IMR-90 (cell line): ENCODE measurements at regions not wholly inside any gene's neighbourhood (a gene's known extent, or its start where the extent isn't known, plus 50 kb on each side); places are given as distances from the start of the nearest gene placed in this dataset.

Experiments
- ATAC-seq: fragments of 200-7000 bp; cut with Tn5 transposase; 2 replicates; pipeline ENCODE4 v1.9.1; 2020; ENCODE audit warnings: low read depth, mild to moderate bottlenecking, moderate library complexity
- BruUV-seq: library from RNA; stranded (reverse); fragments of 400-500 nt; replicated peaks from 2 replicates; lab custom pipeline; 2021; lab: Mats Ljungman, UMichigan
- CTCF ChIA-PET: fragments of 300-600 bp; formaldehyde crosslinking; extraction: SDS; loops from one replicate; lab custom pipeline; 2021; ENCODE audit warnings: antibody characterized with exemption; lab: Yijun Ruan, JAX
- POLR2A ChIA-PET: fragments of 300-600 bp; sonication (Branson Sonifier 250); formaldehyde crosslinking; loops from one replicate; lab custom pipeline; 2022; ENCODE audit warnings: antibody characterized with exemption; ENCODE audit not compliant: unreplicated experiment; lab: Charles Lee
- DNase-seq: peaks from one replicate; pipeline ENCODE4 v3.0.0; 2013
- H2AFZ ChIP-seq: replicated peaks from 2 replicates; pipeline ENCODE3; 2013; ENCODE audit warnings: low read length, mild to moderate bottlenecking; ENCODE audit not compliant: poor library complexity
- H2AK5ac ChIP-seq: 2 replicates; pipeline ENCODE4 v1.6.1; 2013; ENCODE audit warnings: low read depth, low read length, inconsistent platforms
- H2AK9ac ChIP-seq: replicated peaks from 2 replicates; pipeline ENCODE3; 2013; ENCODE audit warnings: mild to moderate bottlenecking, low read depth, low read length, moderate library complexity; ENCODE audit not compliant: poor library complexity
- H2BK120ac ChIP-seq: 2 replicates; pipeline ENCODE4 v1.6.1; 2013; ENCODE audit warnings: low read depth, low read length, inconsistent platforms
- H2BK15ac ChIP-seq: 3 replicates; pipeline ENCODE4 v1.6.1; 2013; ENCODE audit warnings: low read depth, low read length, inconsistent platforms
- H2BK20ac ChIP-seq: 2 replicates; pipeline ENCODE4 v1.6.1; 2013; ENCODE audit warnings: low read depth, mild to moderate bottlenecking, inconsistent platforms, low read length, moderate library complexity
- H2BK5ac ChIP-seq: 2 replicates; pipeline ENCODE4 v1.6.1; 2013; ENCODE audit warnings: mild to moderate bottlenecking, low read depth, low read length, inconsistent platforms; ENCODE audit not compliant: poor library complexity, severe bottlenecking
- H3K14ac ChIP-seq: replicated peaks from 2 replicates; pipeline ENCODE4 v1.6.1; 2013; ENCODE audit warnings: low read depth, low read length, inconsistent platforms
- H3K18ac ChIP-seq: 2 replicates; pipeline ENCODE4 v1.6.1; 2013; ENCODE audit warnings: low read depth, low read length, control low read depth
- H3K23ac ChIP-seq: 2 replicates; pipeline ENCODE4 v1.6.1; 2013; ENCODE audit warnings: low read depth, low read length, inconsistent platforms
- H3K27ac ChIP-seq: 2 replicates; pipeline ENCODE4 v1.5.1; 2013; ENCODE audit warnings: mild to moderate bottlenecking, control low read depth, low read length; ENCODE audit not compliant: insufficient read depth
- H3K27me3 ChIP-seq: 2 replicates; pipeline ENCODE4 v1.6.1; 2013; ENCODE audit warnings: low read length; ENCODE audit not compliant: control insufficient read depth, insufficient read depth
- H3K36me3 ChIP-seq: 2 replicates; pipeline ENCODE4 v1.6.1; 2013; ENCODE audit warnings: low read length, mixed read lengths; ENCODE audit not compliant: control insufficient read depth, insufficient read depth
- H3K4ac ChIP-seq: 2 replicates; pipeline ENCODE4 v1.6.1; 2013; ENCODE audit warnings: low read depth, low read length, inconsistent platforms
- H3K4me1 ChIP-seq: 2 replicates; pipeline ENCODE4 v1.6.1; 2013; ENCODE audit warnings: low read length, mixed read lengths; ENCODE audit not compliant: control insufficient read depth, insufficient read depth
- H3K4me2 ChIP-seq: 2 replicates; pipeline ENCODE4 v1.6.1; 2013; ENCODE audit warnings: low read depth, mild to moderate bottlenecking, control low read depth, low read length, moderate library complexity
- H3K4me3 ChIP-seq: 2 replicates; pipeline ENCODE4 v1.5.1; 2013; ENCODE audit warnings: low read depth, mild to moderate bottlenecking, control low read depth, low read length, moderate library complexity; ENCODE audit not compliant: insufficient read depth
- H3K56ac ChIP-seq: 2 replicates; pipeline ENCODE4 v1.6.1; 2013; ENCODE audit warnings: low read length, inconsistent platforms; ENCODE audit not compliant: insufficient read depth; ENCODE audit errors: extremely low read depth
- H3K79me1 ChIP-seq, 2 experiments: 2 replicates each; pipeline ENCODE4 v1.6.1; 2013; ENCODE audit warnings: low read length in 2 of 2, inconsistent platforms in 1 of 2, low read depth in 1 of 2
- H3K9ac ChIP-seq: 2 replicates; pipeline ENCODE4 v1.6.1; 2013; ENCODE audit warnings: low read depth, low read length, control low read depth
- H3K9me1 ChIP-seq: 2 replicates; pipeline ENCODE4 v1.6.1; 2013; ENCODE audit warnings: low read length, inconsistent platforms; ENCODE audit not compliant: insufficient read depth
- H3K9me3 ChIP-seq: 2 replicates; pipeline ENCODE4 v1.6.1; 2013; ENCODE audit warnings: low read length; ENCODE audit not compliant: control insufficient read depth, insufficient read depth
- H4K20me1 ChIP-seq: 2 replicates; pipeline ENCODE4 v1.6.1; 2013; ENCODE audit warnings: low read length, inconsistent platforms; ENCODE audit not compliant: insufficient read depth
- H4K5ac ChIP-seq: 2 replicates; pipeline ENCODE4 v1.6.1; 2013; ENCODE audit warnings: mild to moderate bottlenecking, low read depth, low read length, control low read depth
- H4K8ac ChIP-seq, 2 experiments: 2 replicates each; pipeline ENCODE4 v1.6.1; 2013; ENCODE audit warnings: low read depth in 2 of 2, low read length in 2 of 2, control low read depth in 1 of 2, inconsistent platforms in 1 of 2
- H4K91ac ChIP-seq: 2 replicates; pipeline ENCODE4 v1.6.1; 2013; ENCODE audit warnings: low read depth, low read length, inconsistent platforms; ENCODE audit not compliant: insufficient read depth
- CEBPB ChIP-seq: IDR thresholded peaks from 2 replicates; pipeline ENCODE4 v1.6.1; 2012; ENCODE audit warnings: low read depth, low read length, improper control_type of control experiment
- FOS ChIP-seq: fragments of 150-350 bp; IDR thresholded peaks from 2 replicates; pipeline ENCODE4 v1.6.1; 2016; ENCODE audit warnings: low read depth, low read length
- MAFK ChIP-seq: IDR thresholded peaks from 2 replicates; pipeline ENCODE4 v1.6.1; 2012; ENCODE audit warnings: low read depth, low read length, improper control_type of control experiment
- MAZ ChIP-seq: IDR thresholded peaks from 2 replicates; pipeline ENCODE4 v1.6.1; 2012; ENCODE audit warnings: low read depth, mild to moderate bottlenecking, low read length, improper control_type of control experiment, moderate library complexity, borderline replicate concordance
- MXI1 ChIP-seq: IDR thresholded peaks from 2 replicates; pipeline ENCODE4 v1.6.1; 2012; ENCODE audit warnings: low read depth, mild to moderate bottlenecking, low read length, moderate library complexity, borderline replicate concordance
- NFE2L2 ChIP-seq: fragments of 150-350 bp; IDR thresholded peaks from 2 replicates; pipeline ENCODE4 v1.6.1; 2016; ENCODE audit warnings: low read depth, mild to moderate bottlenecking, low read length
- RFX5 ChIP-seq: IDR thresholded peaks from 2 replicates; pipeline ENCODE4 v1.8.0; 2012; ENCODE audit warnings: low read depth, mild to moderate bottlenecking, low read length, moderate library complexity
- SMC3 ChIP-seq: fragments of 150-350 bp; IDR thresholded peaks from 2 replicates; pipeline ENCODE4 v1.6.1; 2016; ENCODE audit warnings: low read depth, mild to moderate bottlenecking, antibody characterized with exemption, low read length, moderate library complexity
- WGBS, 2 experiments: methylation state at CpG; one replicate each; pipeline versions ENCODE4 v1.1.5 to v1.1.7; 2013; ENCODE audit warnings: missing lambda C conversion rate in 2 of 2; ENCODE audit not compliant: insufficient read length in 1 of 2; ENCODE audit errors: extremely low coverage in 2 of 2; 5-methylcytosine and 5-hydroxymethylcytosine counted together
- dilution Hi-C: fragments of 300-500 bp; cut with HindIII; formaldehyde crosslinking; loops from one replicate; pipeline ENCODE4 v1.14.3; 2018; ENCODE audit warnings: low sequenced_read_pairs; ENCODE audit not compliant: unreplicated experiment
- in situ Hi-C: fragments of 300-500 bp; cut with MboI; formaldehyde crosslinking; loops from 3 replicates; pipeline ENCODE4 v1.14.3; 2019; ENCODE audit warnings: low sequenced_read_pairs, inconsistent platforms, mixed read lengths
- intact Hi-C: fragments of 100-400 bp; cut with micrococcal nuclease; formaldehyde crosslinking; loops from 2 replicates; pipeline ENCODE4 v1.10.0; 2022
- TF ChIP-seq, protein P1 (sequence below): fragments of 150-350 bp; IDR thresholded peaks from 2 replicates; pipeline ENCODE4 v1.6.1; 2016; ENCODE audit warnings: low read depth, mild to moderate bottlenecking, low read length, moderate library complexity, borderline replicate concordance
- TF ChIP-seq, protein P2 (sequence below): conservative IDR thresholded peaks from 2 replicates; pipeline ENCODE4 v1.5.1; 2012; ENCODE audit warnings: mild to moderate bottlenecking, low read depth, low read length, improper control_type of control experiment

GRCh38 chr3:78238811-78239210 lies 1198.9 kb downstream of the ROBO2 start:
- WGBS, 2 experiments: 74% methylated on average over 4 of the region's 5 CpGs; no CpG with 5 or more reads in 1 of the 2 experiments
- H3K4me3 ChIP-seq: no peak overlapping the region
- H3K9ac ChIP-seq: no peak overlapping the region
- H4K91ac ChIP-seq: no peak overlapping the region
- no peak overlapping the region for H2BK5ac ChIP-seq
- H2BK15ac ChIP-seq: no peak overlapping the region
- BruUV-seq: no TSS peak
- H2AK9ac ChIP-seq: no peak overlapping the region
- H4K20me1 ChIP-seq: no peaks in the 10 kb centered on the region
- peaks cover 3% of the 10 kb centered on the region; the same call in 1 of the 2 replicates for H3K9me3 ChIP-seq
- no peak for ATAC-seq
- dilution Hi-C loops (no loop called here), intact Hi-C loops (no loop called here), in situ Hi-C loops (no loop called here)
- no peak overlapping the region for H3K4ac ChIP-seq
- DNase-seq: no peak
- no peak overlapping the region for H4K8ac ChIP-seq
- no peak overlapping the region for H3K23ac ChIP-seq
- H2AFZ ChIP-seq: no peak overlapping the region
- H2BK120ac ChIP-seq: no peak overlapping the region
- no peak overlapping the region for H3K18ac ChIP-seq
- H3K27ac ChIP-seq: no peak overlapping the region
- no peaks in the 10 kb centered on the region for H3K36me3 ChIP-seq
- POLR2A ChIA-PET: no interaction called here
- no peak overlapping the region for H3K4me2 ChIP-seq
- no peak overlapping the region for H2BK20ac ChIP-seq
- no peak for TF ChIP-seq CEBPB
- no peak for TF ChIP-seq SMC3
- no peak for TF ChIP-seq RFX5
- no peak for TF ChIP-seq NFE2L2
- TF ChIP-seq MXI1: no peak
- no peak for TF ChIP-seq MAFK
- TF ChIP-seq, protein P1, sequence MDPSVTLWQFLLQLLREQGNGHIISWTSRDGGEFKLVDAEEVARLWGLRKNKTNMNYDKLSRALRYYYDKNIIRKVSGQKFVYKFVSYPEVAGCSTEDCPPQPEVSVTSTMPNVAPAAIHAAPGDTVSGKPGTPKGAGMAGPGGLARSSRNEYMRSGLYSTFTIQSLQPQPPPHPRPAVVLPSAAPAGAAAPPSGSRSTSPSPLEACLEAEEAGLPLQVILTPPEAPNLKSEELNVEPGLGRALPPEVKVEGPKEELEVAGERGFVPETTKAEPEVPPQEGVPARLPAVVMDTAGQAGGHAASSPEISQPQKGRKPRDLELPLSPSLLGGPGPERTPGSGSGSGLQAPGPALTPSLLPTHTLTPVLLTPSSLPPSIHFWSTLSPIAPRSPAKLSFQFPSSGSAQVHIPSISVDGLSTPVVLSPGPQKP: no peak
- no peak for TF ChIP-seq FOS
- no peak for TF ChIP-seq MAZ
- TF ChIP-seq, protein P2, sequence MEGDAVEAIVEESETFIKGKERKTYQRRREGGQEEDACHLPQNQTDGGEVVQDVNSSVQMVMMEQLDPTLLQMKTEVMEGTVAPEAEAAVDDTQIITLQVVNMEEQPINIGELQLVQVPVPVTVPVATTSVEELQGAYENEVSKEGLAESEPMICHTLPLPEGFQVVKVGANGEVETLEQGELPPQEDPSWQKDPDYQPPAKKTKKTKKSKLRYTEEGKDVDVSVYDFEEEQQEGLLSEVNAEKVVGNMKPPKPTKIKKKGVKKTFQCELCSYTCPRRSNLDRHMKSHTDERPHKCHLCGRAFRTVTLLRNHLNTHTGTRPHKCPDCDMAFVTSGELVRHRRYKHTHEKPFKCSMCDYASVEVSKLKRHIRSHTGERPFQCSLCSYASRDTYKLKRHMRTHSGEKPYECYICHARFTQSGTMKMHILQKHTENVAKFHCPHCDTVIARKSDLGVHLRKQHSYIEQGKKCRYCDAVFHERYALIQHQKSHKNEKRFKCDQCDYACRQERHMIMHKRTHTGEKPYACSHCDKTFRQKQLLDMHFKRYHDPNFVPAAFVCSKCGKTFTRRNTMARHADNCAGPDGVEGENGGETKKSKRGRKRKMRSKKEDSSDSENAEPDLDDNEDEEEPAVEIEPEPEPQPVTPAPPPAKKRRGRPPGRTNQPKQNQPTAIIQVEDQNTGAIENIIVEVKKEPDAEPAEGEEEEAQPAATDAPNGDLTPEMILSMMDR: no peak
- H3K79me1 ChIP-seq: no peaks in the 10 kb centered on the region
- H3K56ac ChIP-seq: no peak overlapping the region
- H3K9me1 ChIP-seq: no peaks in the 10 kb centered on the region
- no peak overlapping the region for H4K5ac ChIP-seq
- no peaks in the 10 kb centered on the region for H3K27me3 ChIP-seq
- H3K14ac ChIP-seq: no peak overlapping the region
- H3K4me1 ChIP-seq: no peaks in the 10 kb centered on the region
- CTCF ChIA-PET: no interaction called here
- H2AK5ac ChIP-seq: no peak overlapping the region
